Endothelial cell of umbilical vein (primary cell): ENCODE measurements at regions not wholly inside any gene's neighbourhood (a gene's known extent, or its start where the extent isn't known, plus 50 kb on each side); places are given as distances from the start of the nearest gene placed in this dataset.

Experiments
- BruUV-seq: library from RNA; stranded (reverse); fragments of 400-500 nt; replicated peaks from 2 replicates; lab custom pipeline; 2021; lab: Mats Ljungman, UMichigan
- CTCF ChIA-PET: fragments of 300-600, 350-600 bp; sonication (Branson Sonifier 250); formaldehyde crosslinking; loops from one replicate; lab custom pipeline; 2021; ENCODE audit warnings: antibody characterized with exemption, inconsistent platforms; lab: Charles Lee
- POLR2A ChIA-PET: fragments of 300-600, 350-600 bp; sonication (Branson Sonifier 250); formaldehyde crosslinking; loops from one replicate; lab custom pipeline; 2021; ENCODE audit warnings: antibody characterized with exemption, inconsistent platforms; lab: Charles Lee
- DNase-seq: peaks from one replicate; pipeline ENCODE4 v3.0.0-alpha.2; 2011; ENCODE audit warnings: low read depth, low spot score
- FAIRE-seq: peaks from 2 replicates; lab custom pipeline; 2011; peaks lifted over from hg19 to GRCh38; lab: Jason Lieb, UNC
- H2AFZ ChIP-seq: 2 replicates; pipeline ENCODE4 v1.6.0; 2012; ENCODE audit warnings: low read depth, low read length, control low read depth, inconsistent platforms
- H3K27ac ChIP-seq: 2 replicates; pipeline ENCODE4 v1.5.1; 2011; ENCODE audit warnings: low read depth, mild to moderate bottlenecking, control low read depth, low read length, moderate library complexity; ENCODE audit not compliant: insufficient read depth
- H3K27me3 ChIP-seq, 2 experiments: 2 replicates each; pipeline versions ENCODE4 v1.6.0 to v1.6.1; 2011; ENCODE audit warnings: low read length in 2 of 2, mixed read lengths in 1 of 2; ENCODE audit not compliant: control insufficient read depth in 2 of 2, insufficient read depth in 2 of 2
- H3K36me3 ChIP-seq, 2 experiments: 2 replicates in 1 of 2; 3 replicates in 1 of 2; pipeline ENCODE4 v1.5.1; 2011; ENCODE audit warnings: low read length in 2 of 2, mild to moderate bottlenecking in 1 of 2, moderate library complexity in 1 of 2; ENCODE audit not compliant: control insufficient read depth in 2 of 2, insufficient read depth in 2 of 2; ENCODE audit errors: extremely low read depth in 1 of 2
- H3K4me1 ChIP-seq: 3 replicates; pipeline ENCODE4 v1.5.1; 2011; ENCODE audit warnings: mild to moderate bottlenecking, low read length; ENCODE audit not compliant: control insufficient read depth, insufficient read depth; ENCODE audit errors: extremely low read depth
- H3K4me2 ChIP-seq: 2 replicates; pipeline ENCODE4 v1.6.1; 2011; ENCODE audit warnings: low read length, control low read depth, mixed read lengths; ENCODE audit not compliant: insufficient read depth
- H3K4me3 ChIP-seq, 3 experiments: fragments of 200-600 bp in 1 of 3; sonication (generic), shearing (Covaris generic) in 1 of 3; replicated peaks in 1 of 3; 2 replicates each; pipeline ENCODE4 v1.5.1; 2011 to 2016; ENCODE audit warnings: control low read depth in 3 of 3, low read length in 3 of 3, mild to moderate bottlenecking in 2 of 3, inconsistent platforms in 1 of 3, low read depth in 1 of 3, moderate library complexity in 1 of 3; ENCODE audit not compliant: insufficient read depth in 1 of 3
- H3K79me2 ChIP-seq: 2 replicates; pipeline ENCODE4 v1.6.0; 2012; ENCODE audit warnings: low read length, inconsistent platforms; ENCODE audit not compliant: control insufficient read depth, insufficient read depth
- H3K9ac ChIP-seq: replicated peaks from 2 replicates; pipeline ENCODE3; 2011; ENCODE audit warnings: low read length, control low read depth; ENCODE audit not compliant: insufficient read depth; ENCODE audit errors: extremely low read depth
- H3K9me1 ChIP-seq: replicated peaks from 3 replicates; pipeline ENCODE4 v1.6.0; 2011; ENCODE audit warnings: mild to moderate bottlenecking, low read length; ENCODE audit not compliant: control insufficient read depth, insufficient read depth; ENCODE audit errors: extremely low read depth
- H3K9me3 ChIP-seq: replicated peaks from 2 replicates; pipeline ENCODE4 v1.5.1; 2012; ENCODE audit warnings: low read length, inconsistent platforms; ENCODE audit not compliant: control insufficient read depth, insufficient read depth
- H4K20me1 ChIP-seq: replicated peaks from 2 replicates; pipeline ENCODE3; 2011; ENCODE audit warnings: mild to moderate bottlenecking, low read length; ENCODE audit not compliant: control insufficient read depth, insufficient read depth; ENCODE audit errors: extremely low read depth
- CTCF ChIP-seq, 2 donors: IDR thresholded peaks; 1 replicate in 1 of 2; 2 replicates in 1 of 2; pipeline ENCODE4 v1.5.1; 2011; ENCODE audit warnings: low read length in 2 of 2, mild to moderate bottlenecking in 2 of 2, moderate library complexity in 2 of 2, control low read depth in 1 of 2, inconsistent platforms in 1 of 2, low read depth in 1 of 2; ENCODE audit not compliant: insufficient read depth in 1 of 2; ENCODE audit errors: extremely low read depth in 1 of 2
- EZH2 ChIP-seq: IDR thresholded peaks from 2 replicates; pipeline ENCODE4 v1.6.1; 2012; ENCODE audit warnings: borderline replicate concordance, low read depth, mild to moderate bottlenecking, moderate library complexity, low read length, inconsistent platforms; ENCODE audit not compliant: severe bottlenecking
- FOS ChIP-seq: IDR thresholded peaks from 2 replicates; pipeline ENCODE4 v1.6.1; 2011; ENCODE audit warnings: mild to moderate bottlenecking, low read length, moderate library complexity, borderline replicate concordance; ENCODE audit not compliant: insufficient read depth
- GATA2 ChIP-seq: IDR thresholded peaks from 2 replicates; pipeline ENCODE4 v1.7.0; 2011; ENCODE audit warnings: low read depth, mild to moderate bottlenecking, moderate library complexity, mixed read lengths, low read length; ENCODE audit not compliant: insufficient read length, insufficient read depth
- JUN ChIP-seq: IDR thresholded peaks from 2 replicates; pipeline ENCODE4 v1.6.1; 2011; ENCODE audit warnings: borderline replicate concordance, low read depth; ENCODE audit not compliant: insufficient read length, insufficient read depth
- POLR2AphosphoS5 ChIP-seq: IDR thresholded peaks from 2 replicates; pipeline ENCODE4 v1.6.1; 2012; ENCODE audit warnings: low read depth, mild to moderate bottlenecking, control low read depth, low read length, moderate library complexity; ENCODE audit not compliant: insufficient read depth
- dilution Hi-C: fragments of 300-500 bp; cut with MboI; formaldehyde crosslinking; loops from one replicate; pipeline ENCODE4 v1.15.0; 2019; ENCODE audit warnings: low sequenced_read_pairs; ENCODE audit not compliant: extremely low pct_ligation_motif_present
- intact Hi-C: fragments of 100-400 bp; cut with micrococcal nuclease; formaldehyde crosslinking; loops from one replicate; pipeline ENCODE4 v1.10.0; 2022

- intact Hi-C loops (no loop called here), dilution Hi-C loops (no loop called here)
- H3K9ac ChIP-seq: no peak overlapping the region
- H3K27ac ChIP-seq: no peak overlapping the region
- ChIA-PET POLR2A (no interaction called here), CTCF (no interaction called here)
- BruUV-seq: no TSS peak
- no peak overlapping the region for H2AFZ ChIP-seq
- H3K4me3 ChIP-seq: no peak overlapping the region
- no peaks in the 10 kb centered on the region for H3K9me1 ChIP-seq
- H3K4me1 ChIP-seq: no peaks in the 10 kb centered on the region
- H3K4me2 ChIP-seq: no peak overlapping the region
- FAIRE-seq: no peak
- no peaks in the 10 kb centered on the region for H3K36me3 ChIP-seq
- H3K79me2 ChIP-seq: no peaks in the 10 kb centered on the region
- no peaks in the 10 kb centered on the region for H4K20me1 ChIP-seq
- no peaks in the 10 kb centered on the region for H3K27me3 ChIP-seq
- DNase-seq: no peak
- H3K9me3 ChIP-seq: peaks cover 10% of the 10 kb centered on the region
- TF ChIP-seq EZH2: no peak
- TF ChIP-seq JUN: no peak
- TF ChIP-seq GATA2: no peak
- TF ChIP-seq CTCF (IDR thresholded peaks at IDR 0.05; ENCODE audit: extremely low read depth in 1 of 2, insufficient read depth in 1 of 2, low read depth in 1 of 2, low read length in 2 of 2): no peak
- TF ChIP-seq POLR2AphosphoS5: no peak
- TF ChIP-seq FOS: no peak
Measured at GRCh38 chr22:48451891-48452290, 1375.8 kb downstream of the BRD1 start.
